ENCODE measurements at regions not wholly inside any gene's neighbourhood (a gene's known extent, or its start where the extent isn't known, plus 50 kb on each side); places are given as distances from the start of the nearest gene placed in this dataset.

DNA sequence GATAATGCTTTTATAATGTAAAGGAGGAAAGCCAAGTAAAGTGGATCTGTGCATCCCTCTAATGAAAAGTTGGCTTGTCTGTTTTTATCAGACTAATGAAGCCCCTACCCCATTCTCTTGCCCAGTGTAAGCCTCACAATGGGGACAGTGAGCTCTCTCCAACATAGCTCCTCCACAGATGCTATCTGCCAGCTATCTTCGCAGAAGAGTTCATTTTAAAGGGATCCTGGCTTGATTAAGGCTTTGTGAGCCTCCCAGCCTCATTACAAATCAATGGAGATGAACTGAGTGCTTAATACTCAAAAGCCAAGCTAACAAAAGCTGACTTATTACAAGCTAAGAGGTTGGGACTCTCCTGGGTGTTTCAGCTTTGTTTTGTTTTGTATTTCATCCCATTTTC, 514.7 kb downstream of the NUF2 start:
- TF ChIP-seq, protein P1, sequence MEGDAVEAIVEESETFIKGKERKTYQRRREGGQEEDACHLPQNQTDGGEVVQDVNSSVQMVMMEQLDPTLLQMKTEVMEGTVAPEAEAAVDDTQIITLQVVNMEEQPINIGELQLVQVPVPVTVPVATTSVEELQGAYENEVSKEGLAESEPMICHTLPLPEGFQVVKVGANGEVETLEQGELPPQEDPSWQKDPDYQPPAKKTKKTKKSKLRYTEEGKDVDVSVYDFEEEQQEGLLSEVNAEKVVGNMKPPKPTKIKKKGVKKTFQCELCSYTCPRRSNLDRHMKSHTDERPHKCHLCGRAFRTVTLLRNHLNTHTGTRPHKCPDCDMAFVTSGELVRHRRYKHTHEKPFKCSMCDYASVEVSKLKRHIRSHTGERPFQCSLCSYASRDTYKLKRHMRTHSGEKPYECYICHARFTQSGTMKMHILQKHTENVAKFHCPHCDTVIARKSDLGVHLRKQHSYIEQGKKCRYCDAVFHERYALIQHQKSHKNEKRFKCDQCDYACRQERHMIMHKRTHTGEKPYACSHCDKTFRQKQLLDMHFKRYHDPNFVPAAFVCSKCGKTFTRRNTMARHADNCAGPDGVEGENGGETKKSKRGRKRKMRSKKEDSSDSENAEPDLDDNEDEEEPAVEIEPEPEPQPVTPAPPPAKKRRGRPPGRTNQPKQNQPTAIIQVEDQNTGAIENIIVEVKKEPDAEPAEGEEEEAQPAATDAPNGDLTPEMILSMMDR (IDR thresholded peaks at IDR 0.05; ENCODE audit: insufficient read depth, low read length), result no peak
- TF ChIP-seq SPI1 (IDR thresholded peaks at IDR 0.05; ENCODE audit: borderline replicate concordance, low read depth), result no peak
- TF ChIP-seq POLR2AphosphoS5 (IDR thresholded peaks at IDR 0.05; ENCODE audit: low read depth), result no peak
- TF ChIP-seq, protein P2, sequence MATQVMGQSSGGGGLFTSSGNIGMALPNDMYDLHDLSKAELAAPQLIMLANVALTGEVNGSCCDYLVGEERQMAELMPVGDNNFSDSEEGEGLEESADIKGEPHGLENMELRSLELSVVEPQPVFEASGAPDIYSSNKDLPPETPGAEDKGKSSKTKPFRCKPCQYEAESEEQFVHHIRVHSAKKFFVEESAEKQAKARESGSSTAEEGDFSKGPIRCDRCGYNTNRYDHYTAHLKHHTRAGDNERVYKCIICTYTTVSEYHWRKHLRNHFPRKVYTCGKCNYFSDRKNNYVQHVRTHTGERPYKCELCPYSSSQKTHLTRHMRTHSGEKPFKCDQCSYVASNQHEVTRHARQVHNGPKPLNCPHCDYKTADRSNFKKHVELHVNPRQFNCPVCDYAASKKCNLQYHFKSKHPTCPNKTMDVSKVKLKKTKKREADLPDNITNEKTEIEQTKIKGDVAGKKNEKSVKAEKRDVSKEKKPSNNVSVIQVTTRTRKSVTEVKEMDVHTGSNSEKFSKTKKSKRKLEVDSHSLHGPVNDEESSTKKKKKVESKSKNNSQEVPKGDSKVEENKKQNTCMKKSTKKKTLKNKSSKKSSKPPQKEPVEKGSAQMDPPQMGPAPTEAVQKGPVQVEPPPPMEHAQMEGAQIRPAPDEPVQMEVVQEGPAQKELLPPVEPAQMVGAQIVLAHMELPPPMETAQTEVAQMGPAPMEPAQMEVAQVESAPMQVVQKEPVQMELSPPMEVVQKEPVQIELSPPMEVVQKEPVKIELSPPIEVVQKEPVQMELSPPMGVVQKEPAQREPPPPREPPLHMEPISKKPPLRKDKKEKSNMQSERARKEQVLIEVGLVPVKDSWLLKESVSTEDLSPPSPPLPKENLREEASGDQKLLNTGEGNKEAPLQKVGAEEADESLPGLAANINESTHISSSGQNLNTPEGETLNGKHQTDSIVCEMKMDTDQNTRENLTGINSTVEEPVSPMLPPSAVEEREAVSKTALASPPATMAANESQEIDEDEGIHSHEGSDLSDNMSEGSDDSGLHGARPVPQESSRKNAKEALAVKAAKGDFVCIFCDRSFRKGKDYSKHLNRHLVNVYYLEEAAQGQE (IDR thresholded peaks at IDR 0.05; ENCODE audit: insufficient replicate concordance, low read depth), result no peak

Measured in HL-60 (cell line).